Stomach (tissue), 8 donors: ENCODE measurements at regions not wholly inside any gene's neighbourhood (a gene's known extent, or its start where the extent isn't known, plus 50 kb on each side); places are given as distances from the start of the nearest gene placed in this dataset.

Experiments
- DNase-seq, 2 donors: peaks; one replicate each; pipeline versions ENCODE4 v3.0.0 to v3.0.0-alpha.2; 2013 to 2019
- H3K27ac ChIP-seq, 5 donors: fragments of 200-600 bp in 4 of 5; sonication (generic) in 4 of 5; one replicate each; pipeline ENCODE4 v1.5.1; 2013 to 2019; ENCODE audit warnings: mild to moderate bottlenecking in 1 of 5, moderate library complexity in 1 of 5
- H3K27me3 ChIP-seq, 3 donors: fragments of 200-600 bp; sonication (generic); one replicate each; pipeline ENCODE4 v1.5.1; 2017 to 2019; ENCODE audit warnings: mixed run types in 1 of 3
- H3K36me3 ChIP-seq, 4 donors: fragments of 200-600 bp; sonication (generic); 1 replicate in 3 of 4; 2 replicates in 1 of 4; pipeline ENCODE4 v1.5.1; 2016 to 2019
- H3K4me1 ChIP-seq, 4 donors: fragments of 200-600 bp; sonication (generic); one replicate each; pipeline ENCODE4 v1.5.1; 2016 to 2019
- H3K4me3 ChIP-seq, 4 donors: fragments of 200-600 bp; sonication (generic) in 3 of 4; one replicate each; pipeline ENCODE4 v1.5.1; 2016 to 2019; ENCODE audit warnings: mild to moderate bottlenecking in 1 of 4
- H3K9me3 ChIP-seq, 4 donors: fragments of 200-600 bp; sonication (generic); one replicate each; pipeline ENCODE4 v1.5.1; 2016 to 2019
- CTCF ChIP-seq, 7 experiments: fragments of 450-650 bp in 4 of 7; fragments of 200-600 bp in 3 of 7; sonication (generic) in 3 of 7; IDR thresholded peaks; one replicate each; pipeline ENCODE4 v1.5.1; 2016 to 2019; ENCODE audit warnings: antibody characterized with exemption in 7 of 7, control low read depth in 2 of 7, mild to moderate bottlenecking in 1 of 7
- EP300 ChIP-seq: sonication (generic); formaldehyde crosslinking; IDR thresholded peaks from one replicate; pipeline ENCODE4 v1.6.1; 2017; ENCODE audit warnings: antibody characterized with exemption
- POLR2A ChIP-seq, 4 donors: fragments of 450-650 bp; IDR thresholded peaks; one replicate each; pipeline ENCODE4 v1.6.1; 2016; ENCODE audit warnings: antibody characterized with exemption in 4 of 4, control low read depth in 2 of 4, mild to moderate bottlenecking in 1 of 4, moderate library complexity in 1 of 4
- POLR2AphosphoS5 ChIP-seq, 3 donors: sonication (generic); formaldehyde crosslinking; IDR thresholded peaks; one replicate each; pipeline ENCODE4 v1.6.1; 2016; ENCODE audit warnings: antibody characterized with exemption in 3 of 3
- WGBS, 5 donors: extraction: QIAGEN DNeasy Blood & Tissue Kit in 3 of 5; methylation state at CpG; one replicate each; pipeline versions ENCODE4 v1.1.5 to v1.1.7; 2013 to 2018; 5-methylcytosine and 5-hydroxymethylcytosine counted together
- intact Hi-C: fragments of 100-400 bp; cut with DNase I; formaldehyde crosslinking; loops from one replicate; pipeline ENCODE4 v1.15.1; 2023; ENCODE audit warnings: low total_unique reads
- donor health status: healthy with polysubstance abuse.
- donor health status: Bipolar disorder and iron deficiency.
- donor health status: healthy.

- TF ChIP-seq POLR2AphosphoS5 (IDR thresholded peaks at IDR 0.05) (no peak), CTCF (IDR thresholded peaks at IDR 0.05) (no peak)
- Histone ChIP-seq H3K4me3 (no peak overlapping the region), H3K36me3 (no peaks in the 10 kb centered on the region), H3K9me3 (no peaks in the 10 kb centered on the region), H3K27me3 (no peaks in the 10 kb centered on the region), H3K27ac (no peak overlapping the region), H3K4me1 (peaks cover 0 to 7% (median 0%) of the 10 kb centered on the region in 4 donors)
- DNase-seq = no peak
- intact Hi-C loops = no loop called here
Observed at GRCh38 chr4:157643257-157643656, 422.7 kb downstream of the GRIA2 start.

GRCh38 chr4:157634057-157634456, 413.5 kb downstream of the GRIA2 start:
- TF ChIP-seq POLR2AphosphoS5 (IDR thresholded peaks at IDR 0.05) (no peak), CTCF (IDR thresholded peaks at IDR 0.05) (no peak), POLR2A (IDR thresholded peaks at IDR 0.05) (no peak), EP300 (no peak)
- Histone ChIP-seq H3K4me3 (no peak overlapping the region), H3K9me3 (no peaks in the 10 kb centered on the region), H3K27ac (no peak overlapping the region), H3K4me1 (no peaks in the 10 kb centered on the region), H3K36me3 (no peaks in the 10 kb centered on the region), H3K27me3 (no peaks in the 10 kb centered on the region)
- intact Hi-C loops = no loop called here
- no peak for DNase-seq
- WGBS, 5 donors = 89 to 98% (median 94%) methylated on average over 3 of the region's 3 CpGs

GRCh38 chr4:157616741-157617472, 396.4 kb downstream of the GRIA2 start:
- WGBS, 5 donors = 88 to 97% (median 96%) methylated on average over 7 of the region's 7 CpGs
- intact Hi-C loops = no loop called here
- DNase-seq = no peak

GRCh38 chr4:157607996-157608395, 387.5 kb downstream of the GRIA2 start:
- intact Hi-C loops = no loop called here
- 50 to 64% (median 59%) methylated on average over 1 of the region's 1 CpG for WGBS, 5 donors
- no peak overlapping the region for H3K27ac ChIP-seq

More at GRCh38 chr4:157616741-157617472, 396.4 kb downstream of the GRIA2 start:
- Histone ChIP-seq H3K27ac (no peak overlapping the region), H3K4me3 (no peak overlapping the region), H3K9me3 (no peaks in the 10 kb centered on the region), H3K4me1 (no peaks in the 10 kb centered on the region), H3K36me3 (no peaks in the 10 kb centered on the region), H3K27me3 (no peaks in the 10 kb centered on the region)
- TF ChIP-seq EP300 (no peak), POLR2A (IDR thresholded peaks at IDR 0.05) (no peak), POLR2AphosphoS5 (IDR thresholded peaks at IDR 0.05) (no peak), CTCF (IDR thresholded peaks at IDR 0.05) (no peak)

More at GRCh38 chr4:157607996-157608395, 387.5 kb downstream of the GRIA2 start:
- Histone ChIP-seq H3K9me3 (no peaks in the 10 kb centered on the region), H3K36me3 (no peaks in the 10 kb centered on the region), H3K27me3 (no peaks in the 10 kb centered on the region), H3K4me1 (no peaks in the 10 kb centered on the region), H3K4me3 (no peak overlapping the region)
- no peak for DNase-seq
- TF ChIP-seq POLR2A (IDR thresholded peaks at IDR 0.05) (no peak), EP300 (no peak), CTCF (IDR thresholded peaks at IDR 0.05) (no peak), POLR2AphosphoS5 (IDR thresholded peaks at IDR 0.05) (no peak)
